ENCODE measurements at regions not wholly inside any gene's neighbourhood (a gene's known extent, or its start where the extent isn't known, plus 50 kb on each side); places are given as distances from the start of the nearest gene placed in this dataset.
A peak's percentile ranks its signal among the peaks of the same experiment; 100 is the strongest.

GRCh38 chr4:128388352-128388630 lies 100.7 kb upstream of the PGRMC2 start:
- no peaks in the 10 kb centered on the region for H3K9me3 ChIP-seq
- H3K27ac ChIP-seq = no peak overlapping the region
- H3K4me3 ChIP-seq = no peak overlapping the region
- H3K27me3 ChIP-seq = no peaks in the 10 kb centered on the region
- DNase-seq (no peak), ATAC-seq (ENCODE audit: low FRiP score in 2 of 2) (no peak)
- TF ChIP-seq POLR2A (IDR thresholded peaks at IDR 0.05) (no peak), EP300 (IDR thresholded peaks at IDR 0.05) (no peak), CTCF (IDR thresholded peaks at IDR 0.05) (no peak)
- no peaks in the 10 kb centered on the region for H3K36me3 ChIP-seq
- peaks cover 0 to 6% (median 0%) of the 10 kb centered on the region in 4 donors for H3K4me1 ChIP-seq
- 91 to 92% methylated on average over 3 of the region's 3 CpGs for WGBS, 2 donors

- H3K4me1 ChIP-seq = peaks cover 0 to 6% (median 0%) of the 10 kb centered on the region in 4 donors
- DNase-seq = no peak
- 90 to 91% methylated on average over 2 of the region's 2 CpGs for WGBS, 2 donors
- H3K27ac ChIP-seq = peak overlapping the region in 1 of 4 donors; percentile 52
- no peak for TF ChIP-seq EP300 (IDR thresholded peaks at IDR 0.05)
- no peak for TF ChIP-seq POLR2AphosphoS5 (IDR thresholded peaks at IDR 0.05)
- TF ChIP-seq POLR2A (IDR thresholded peaks at IDR 0.05) = no peak
- no peak for TF ChIP-seq CTCF (IDR thresholded peaks at IDR 0.05)
- no peaks in the 10 kb centered on the region for H3K36me3 ChIP-seq
- H3K4me3 ChIP-seq = no peak overlapping the region
- H3K9me3 ChIP-seq = no peaks in the 10 kb centered on the region
- H3K27me3 ChIP-seq = no peaks in the 10 kb centered on the region
- ATAC-seq (ENCODE audit: low FRiP score in 2 of 2) = no peak
These were observed 100.2 kb upstream of the PGRMC2 start for GRCh38 chr4:128387600-128388351.

- DNase-seq (peak; percentile 14 to 57), ATAC-seq (ENCODE audit: low FRiP score in 2 of 2) (peak; percentile 78 to 93)
- peak in 1 of 2 donors; percentile 49 for TF ChIP-seq POLR2AphosphoS5 (IDR thresholded peaks at IDR 0.05)
- peak in 1 of 4 donors; percentile 10 for TF ChIP-seq POLR2A (IDR thresholded peaks at IDR 0.05)
- TF ChIP-seq EP300 (IDR thresholded peaks at IDR 0.05) = peak in 1 of 4 donors; percentile 27
- no peak for TF ChIP-seq CTCF (IDR thresholded peaks at IDR 0.05)
- peaks cover 0 to 6% (median 0%) of the 10 kb centered on the region in 4 donors for H3K4me1 ChIP-seq
- no peak overlapping the region for H3K4me3 ChIP-seq
- H3K27me3 ChIP-seq = no peaks in the 10 kb centered on the region
- peak overlapping the region in 3 of 4 donors; percentile 35 to 67 (median 52) for H3K27ac ChIP-seq
- WGBS, 2 donors = 57 to 59% methylated on average over 15 of the region's 15 CpGs
- H3K36me3 ChIP-seq = no peaks in the 10 kb centered on the region
- no peaks in the 10 kb centered on the region for H3K9me3 ChIP-seq
These were observed 99.4 kb upstream of the PGRMC2 start for GRCh38 chr4:128386761-128387599.

- 33 to 51% methylated on average over 3 of the region's 3 CpGs for WGBS, 2 donors
- ATAC-seq (ENCODE audit: low FRiP score in 2 of 2) = peak; percentile 28 to 77
- peak overlapping the region in 1 of 4 donors; percentile 41 for H3K27ac ChIP-seq
- no peak for DNase-seq
- peaks cover 0 to 6% (median 0%) of the 10 kb centered on the region in 4 donors for H3K4me1 ChIP-seq
- no peak overlapping the region for H3K4me3 ChIP-seq
- H3K9me3 ChIP-seq = no peaks in the 10 kb centered on the region
- no peaks in the 10 kb centered on the region for H3K27me3 ChIP-seq
- H3K36me3 ChIP-seq = no peaks in the 10 kb centered on the region
- no peak for TF ChIP-seq POLR2AphosphoS5 (IDR thresholded peaks at IDR 0.05)
- TF ChIP-seq POLR2A (IDR thresholded peaks at IDR 0.05) = no peak
- TF ChIP-seq CTCF (IDR thresholded peaks at IDR 0.05) = no peak
- TF ChIP-seq EP300 (IDR thresholded peaks at IDR 0.05) = no peak
These were observed 98.2 kb upstream of the PGRMC2 start for GRCh38 chr4:128385683-128386304.

Measured in upper lobe of left lung (tissue), 6 donors.